ENCODE measurements at regions not wholly inside any gene's neighbourhood (a gene's known extent, or its start where the extent isn't known, plus 50 kb on each side); places are given as distances from the start of the nearest gene placed in this dataset.

GRCh38 chr15:95799286-95800200, 531.0 kb upstream of the NR2F2 start:
- DNase-seq (ENCODE audit: low read depth, low spot score): peak; percentile 15

DNA sequence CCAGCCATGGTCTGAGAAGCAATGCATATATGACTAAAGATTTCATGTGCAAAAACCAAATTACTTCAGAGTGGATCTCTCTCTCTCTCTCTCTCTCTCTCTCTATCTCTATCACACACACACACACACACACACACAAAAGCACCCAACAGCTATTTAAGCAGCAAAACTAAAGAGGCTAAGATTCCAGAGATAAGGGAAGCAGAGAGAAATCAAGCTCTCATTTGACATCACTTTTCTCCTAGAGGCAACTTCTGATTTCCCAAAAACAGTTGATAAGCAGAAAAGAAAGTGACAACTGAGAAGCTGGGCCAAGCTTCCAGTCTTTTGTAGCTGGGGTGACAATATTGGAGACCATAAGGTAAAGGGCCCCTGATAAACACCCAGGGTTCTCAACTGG, 526.0 kb upstream of the NR2F2 start:
- DNase-seq (ENCODE audit: low read depth, low spot score): no peak

GRCh38 chr15:95812491-95812890, 518.0 kb upstream of the NR2F2 start:
- DNase-seq (ENCODE audit: low read depth, low spot score): no peak

DNA sequence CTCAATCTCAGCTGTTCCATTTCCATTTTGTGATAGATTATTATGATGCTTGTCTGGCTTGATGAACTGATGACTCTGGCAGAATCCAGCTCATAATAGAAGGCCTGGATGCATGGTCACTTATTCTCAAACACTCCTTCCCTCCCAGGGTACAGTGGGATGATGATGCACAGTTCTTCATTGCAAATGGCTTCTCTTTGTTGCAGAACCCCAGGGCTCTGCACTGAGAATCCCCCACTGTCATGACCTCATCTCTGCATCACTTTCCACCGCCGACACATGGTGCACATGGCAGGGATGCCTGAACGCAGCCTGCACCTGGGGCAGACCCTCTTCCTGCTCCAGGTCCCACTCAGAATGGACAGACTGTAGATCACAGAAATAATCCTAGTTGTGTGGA, 515.6 kb upstream of the NR2F2 start:
- no peak for DNase-seq (ENCODE audit: low read depth, low spot score)

GRCh38 chr15:95816591-95816990, 513.9 kb upstream of the NR2F2 start:
- no peak for DNase-seq (ENCODE audit: low read depth, low spot score)

DNA sequence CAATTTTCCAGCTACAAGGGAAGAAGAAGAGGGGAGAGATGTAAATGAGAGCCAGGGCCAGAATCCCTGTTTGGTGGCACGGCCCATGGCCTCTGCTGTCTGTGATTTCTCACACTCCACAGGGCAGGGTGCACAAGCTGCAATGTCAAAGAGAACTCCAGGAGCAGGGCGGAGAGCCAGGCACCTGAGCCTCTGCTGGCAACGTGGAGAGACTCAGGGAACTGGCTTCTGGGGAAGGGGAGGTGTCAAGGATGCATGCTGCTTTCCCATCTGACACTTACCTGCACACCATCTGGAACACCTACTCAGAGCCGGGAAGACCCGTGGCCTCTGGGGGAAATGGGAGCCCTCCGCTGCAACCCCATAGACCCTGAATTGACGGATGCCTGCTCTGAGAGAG, 507.5 kb upstream of the NR2F2 start:
- no peak for DNase-seq (ENCODE audit: low read depth, low spot score)

GRCh38 chr15:95825208-95825607, 505.3 kb upstream of the NR2F2 start:
- no peak for DNase-seq (ENCODE audit: low read depth, low spot score)

DNA sequence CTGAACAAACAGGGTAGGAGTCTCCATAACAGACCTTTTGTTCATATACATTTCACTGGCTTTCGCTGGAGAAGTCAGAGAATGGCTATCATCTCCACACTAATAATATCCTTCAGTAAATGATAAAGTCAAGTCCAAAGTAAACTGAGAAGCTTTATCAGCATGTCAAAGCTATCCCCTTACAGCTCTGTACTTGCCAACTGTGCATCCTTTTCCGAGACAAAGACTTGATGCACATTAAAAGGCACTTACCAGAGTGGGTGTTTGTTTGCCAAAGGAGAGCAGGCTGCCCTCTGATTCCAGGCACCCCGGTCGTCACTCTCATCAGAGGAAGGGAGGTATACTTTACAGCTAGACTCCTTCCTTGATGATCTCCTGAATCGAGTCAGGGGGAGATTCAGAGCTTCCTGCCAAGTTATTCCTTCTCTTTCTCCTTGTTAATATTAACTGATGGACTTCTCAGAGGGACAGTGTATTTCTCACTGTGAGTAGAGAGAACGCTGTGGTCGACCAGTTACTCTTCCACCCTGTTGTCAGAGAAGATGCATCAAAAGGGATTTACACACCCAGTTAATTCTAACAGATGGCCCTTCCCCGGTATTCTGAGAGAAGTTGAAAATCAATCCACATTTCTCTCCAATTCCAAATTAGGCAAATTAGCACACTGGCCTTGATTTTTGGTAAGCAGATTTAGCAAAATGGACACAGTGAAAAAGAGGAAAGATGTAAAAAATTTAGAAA, 504.7 kb upstream of the NR2F2 start:
- DNase-seq (ENCODE audit: low read depth, low spot score): no peak

DNA sequence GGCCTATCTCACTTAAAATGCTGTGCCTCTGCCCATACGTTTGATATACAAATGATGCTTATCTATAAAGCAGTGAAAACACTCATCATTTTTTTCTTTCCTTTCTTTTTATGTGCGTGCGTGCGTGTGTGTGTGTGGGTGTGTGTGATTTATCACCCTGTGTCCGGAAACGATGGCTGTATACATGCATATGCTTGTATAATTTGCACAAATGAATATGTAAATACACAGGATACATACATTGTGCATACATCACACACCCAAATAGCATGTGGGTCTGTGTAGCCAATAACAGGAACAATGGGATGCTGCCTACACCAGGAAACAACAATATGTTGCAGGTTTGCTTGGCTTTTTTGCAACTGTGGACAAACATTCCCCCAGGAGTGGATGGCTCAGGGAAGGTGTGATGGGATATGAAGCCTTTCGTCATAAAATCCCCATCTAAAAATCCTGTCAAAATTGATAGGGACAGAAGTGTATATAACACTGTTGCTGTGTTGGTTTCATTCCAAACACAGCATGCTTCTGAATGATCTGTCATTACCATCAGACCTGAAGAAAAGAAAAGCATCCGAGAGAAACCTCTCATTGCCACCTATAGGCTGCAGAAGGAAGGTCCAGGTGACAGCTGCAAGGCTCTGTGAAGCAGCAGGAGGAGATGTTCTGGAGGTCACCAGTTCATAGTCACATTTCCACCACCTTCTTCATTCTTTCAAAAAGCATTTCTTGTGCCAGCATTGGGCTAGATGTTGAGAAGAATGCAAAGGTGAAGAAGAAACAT, 503.9 kb upstream of the NR2F2 start:
- no peak for DNase-seq (ENCODE audit: low read depth, low spot score)

DNA sequence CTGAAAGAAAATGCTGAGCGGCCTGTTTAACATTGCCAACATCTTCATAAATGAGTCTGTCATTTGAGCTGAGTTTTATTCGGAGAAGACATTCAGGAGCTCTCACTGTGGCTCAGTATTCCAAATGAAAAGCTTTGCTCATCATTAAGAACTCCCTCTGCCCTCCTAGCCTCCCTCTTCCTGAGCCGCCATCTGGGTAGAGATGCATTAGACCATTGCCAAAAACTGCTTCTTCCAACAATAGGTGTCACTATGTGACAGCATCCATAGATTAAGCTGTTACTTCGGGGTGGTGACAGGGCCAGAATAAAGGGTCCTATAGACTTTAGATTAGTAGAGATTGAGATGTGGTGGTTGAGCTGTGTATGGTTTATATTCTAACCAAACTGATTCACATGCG, 501.4 kb upstream of the NR2F2 start:
- no peak for DNase-seq (ENCODE audit: low read depth, low spot score)

GRCh38 chr15:95830281-95830680, 500.2 kb upstream of the NR2F2 start:
- no peak for DNase-seq (ENCODE audit: low read depth, low spot score)

DNA sequence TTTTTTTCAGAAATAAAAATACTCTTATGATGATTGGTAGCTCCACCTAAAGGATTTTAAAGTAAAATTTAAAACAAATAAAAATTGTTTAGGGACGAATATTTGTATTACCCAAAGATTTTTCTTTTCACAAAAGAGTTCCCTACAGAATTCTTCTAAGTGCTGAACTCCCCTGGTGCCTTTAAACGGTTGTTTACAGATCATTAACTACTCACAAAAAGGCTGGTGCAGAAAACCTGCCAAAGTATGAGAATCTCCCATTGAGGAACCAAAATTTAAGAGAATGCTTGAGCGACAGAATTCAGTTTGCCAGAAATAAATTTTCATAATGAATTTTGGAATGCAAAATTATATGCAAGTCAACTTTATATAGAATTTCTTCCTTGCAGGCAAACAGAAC, 497.8 kb upstream of the NR2F2 start:
- DNase-seq (ENCODE audit: low read depth, low spot score): no peak

DNA sequence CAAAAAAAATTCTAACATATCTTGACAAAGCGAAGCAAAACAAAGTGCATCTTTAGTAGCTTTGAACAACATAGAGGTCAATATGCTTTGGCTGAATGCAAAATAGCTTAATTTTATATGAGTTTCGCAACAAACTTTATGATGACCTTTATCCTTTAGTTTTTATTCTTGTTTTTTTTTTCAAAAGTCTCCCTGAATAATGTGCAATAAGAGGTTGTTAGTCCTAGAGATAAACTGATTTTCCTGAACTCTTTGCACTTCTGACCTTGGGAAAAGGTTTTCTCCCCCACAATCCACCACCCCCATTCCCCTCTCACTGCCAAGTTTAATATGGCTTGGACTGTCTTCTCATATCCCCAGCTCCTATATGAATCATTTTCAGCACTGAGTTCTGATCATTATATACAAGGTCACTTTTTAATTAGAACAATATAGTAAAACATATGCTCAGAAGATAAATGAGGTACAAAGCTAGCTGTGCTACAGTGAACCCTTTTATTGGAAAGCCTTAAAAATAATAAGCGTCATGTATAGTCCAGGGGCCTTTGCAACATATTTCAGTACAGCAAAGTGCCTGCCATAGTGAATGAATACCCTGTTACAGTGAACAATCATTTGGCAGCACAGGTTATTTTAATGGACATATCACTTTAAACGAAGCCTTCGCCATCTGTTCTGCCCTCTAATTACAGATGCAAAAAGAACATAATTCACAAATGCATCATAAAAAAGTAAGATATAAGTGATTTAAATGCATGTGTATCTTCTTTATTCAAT, 496.3 kb upstream of the NR2F2 start:
- DNase-seq (ENCODE audit: low read depth, low spot score): no peak

- no peak for DNase-seq (ENCODE audit: low read depth, low spot score)
Observed at GRCh38 chr15:95836536-95836935, 494.0 kb upstream of the NR2F2 start.

DNA sequence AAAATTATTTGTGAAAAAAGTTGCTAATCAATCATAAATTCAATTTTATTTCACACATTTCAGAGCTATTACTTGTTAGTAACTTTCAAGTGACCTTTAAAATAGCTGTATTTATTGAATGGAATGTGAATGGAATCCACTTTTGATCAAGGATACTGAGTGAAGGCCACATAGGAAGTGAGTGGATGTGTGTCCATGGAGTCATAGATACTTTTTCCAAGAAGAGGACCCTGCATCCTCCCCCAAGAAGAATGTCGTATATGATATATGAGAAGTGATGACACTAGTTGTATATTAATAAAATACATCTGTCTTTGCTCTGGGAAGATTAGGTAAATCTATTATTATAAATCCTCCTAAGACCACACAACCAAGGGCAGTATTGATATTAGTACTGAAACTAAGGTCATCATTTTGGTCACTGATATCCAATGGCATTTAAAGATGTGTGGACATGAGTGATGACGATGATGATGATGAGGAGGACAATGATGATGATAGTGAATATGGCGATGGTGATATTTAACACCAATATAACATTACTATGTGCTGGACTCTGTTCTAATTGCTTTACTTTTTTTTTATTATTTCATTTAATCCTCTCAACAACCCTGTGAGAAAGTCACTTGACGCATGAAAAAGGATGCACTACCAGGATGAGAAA, 493.0 kb upstream of the NR2F2 start:
- no peak for DNase-seq (ENCODE audit: low read depth, low spot score)

- no peak for DNase-seq (ENCODE audit: low read depth, low spot score)
Observed at GRCh38 chr15:95839367-95839782, 491.1 kb upstream of the NR2F2 start.

DNA sequence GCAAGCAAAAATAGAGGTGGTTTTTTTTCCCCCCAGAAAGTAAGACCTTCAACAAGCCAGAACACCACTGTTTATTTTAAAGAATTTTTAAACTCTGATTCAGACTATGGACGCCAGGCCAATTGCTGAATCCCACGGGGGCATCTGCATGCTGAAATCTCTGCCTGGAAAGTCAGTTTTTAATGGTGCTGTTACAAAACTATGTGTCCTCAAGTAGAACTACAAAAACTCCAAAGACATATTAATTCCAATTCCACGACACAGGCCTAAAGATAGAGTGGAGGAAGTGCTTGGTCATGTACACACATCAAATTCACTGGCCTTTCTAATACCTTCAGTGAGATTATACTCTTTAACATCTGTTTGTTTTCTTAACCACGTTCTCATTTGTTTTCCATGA, 490.5 kb upstream of the NR2F2 start:
- no peak for DNase-seq (ENCODE audit: low read depth, low spot score)

DNA sequence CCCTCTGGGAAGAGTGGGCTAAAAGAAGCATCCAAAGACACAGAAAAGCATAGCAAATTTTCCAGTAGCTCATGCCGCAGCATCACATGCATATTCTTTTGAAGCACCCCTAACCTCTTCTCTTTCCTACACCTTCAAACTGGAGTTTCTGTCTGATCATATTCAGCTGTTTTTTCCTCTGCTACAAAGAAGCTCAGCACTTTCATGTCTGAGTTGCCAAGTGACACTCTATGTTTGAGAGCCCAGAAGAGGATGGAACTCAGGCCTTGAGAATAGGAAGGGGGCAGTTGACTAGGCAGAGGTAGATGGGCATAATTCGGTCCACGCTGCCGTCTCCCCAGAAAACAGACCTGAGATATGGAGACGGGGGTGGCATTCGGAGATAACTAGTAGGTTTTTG, 489.6 kb upstream of the NR2F2 start:
- DNase-seq (ENCODE audit: low read depth, low spot score): no peak

GRCh38 chr15:95842576-95842975, 487.9 kb upstream of the NR2F2 start:
- no peak for DNase-seq (ENCODE audit: low read depth, low spot score)

DNA sequence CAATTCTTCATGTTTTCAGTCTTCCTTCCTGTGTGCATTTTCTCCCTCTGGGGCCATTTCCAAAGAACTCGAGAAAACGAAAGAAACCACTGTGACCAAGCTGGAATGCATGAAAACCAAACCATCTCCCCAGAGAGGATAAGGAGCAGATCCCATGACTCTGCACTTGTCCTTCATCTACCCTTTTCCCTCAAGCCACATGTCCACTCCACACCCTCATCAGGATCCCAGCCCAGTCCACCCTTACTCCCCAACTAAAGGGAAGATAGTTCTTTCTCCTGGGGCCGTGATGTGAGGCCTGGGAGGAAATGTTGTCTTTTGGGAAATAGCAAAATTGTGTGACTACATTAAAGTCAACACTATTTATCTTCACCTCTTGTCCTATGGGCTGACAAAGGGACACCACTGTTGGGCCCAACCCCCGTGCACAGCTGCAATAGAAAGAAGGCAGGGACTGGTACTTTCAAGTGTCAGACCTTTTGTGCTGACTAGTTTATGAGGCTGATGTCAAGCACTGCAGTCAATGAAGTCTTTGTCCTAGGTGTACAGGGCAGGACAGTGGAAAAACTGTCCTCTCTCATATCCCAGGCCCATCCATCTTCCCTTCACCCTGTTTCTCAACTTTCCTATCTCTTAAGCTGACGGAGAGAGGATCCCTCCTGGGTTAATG, 487.1 kb upstream of the NR2F2 start:
- DNase-seq (ENCODE audit: low read depth, low spot score): no peak

Data from smooth muscle cell of the brain vasculature (primary cell).